Breast epithelium (tissue), 4 donors: ENCODE measurements at regions not wholly inside any gene's neighbourhood (a gene's known extent, or its start where the extent isn't known, plus 50 kb on each side); places are given as distances from the start of the nearest gene placed in this dataset.
"Not testable (repeated sequence)": the region's sequence is repeated elsewhere in the genome, so short reads cannot be mapped to it uniquely, and the experiment has no call there.

Source experiments
- DNase-seq, 2 donors: peaks; one replicate each; pipeline ENCODE4 v3.0.0-alpha.2; 2019; ENCODE audit warnings: low spot score in 2 of 2
- H3K27ac ChIP-seq, 2 donors: fragments of 200-600 bp; sonication (generic) in 1 of 2; one replicate each; pipeline ENCODE4 v1.5.1; 2016 to 2019; ENCODE audit warnings: mild to moderate bottlenecking in 1 of 2
- H3K27me3 ChIP-seq, 2 donors: fragments of 200-600 bp; sonication (generic) in 1 of 2; one replicate each; pipeline versions ENCODE4 v1.5.1 to v1.6.0; 2017 to 2019; ENCODE audit warnings: control low read depth in 1 of 2, mild to moderate bottlenecking in 1 of 2
- H3K36me3 ChIP-seq: fragments of 200-600 bp; one replicate; pipeline ENCODE4 v1.5.1; 2019
- H3K4me1 ChIP-seq, 2 donors: fragments of 200-600 bp; sonication (generic); one replicate each; pipeline ENCODE4 v1.5.1; 2016 to 2019; ENCODE audit warnings: control low read depth in 1 of 2
- H3K4me3 ChIP-seq, 3 donors: fragments of 200-600 bp; sonication (generic); 1 replicate in 2 of 3; 2 replicates in 1 of 3; pipeline ENCODE4 v1.5.1; 2016 to 2019; ENCODE audit warnings: mild to moderate bottlenecking in 3 of 3, moderate library complexity in 2 of 3
- H3K9me3 ChIP-seq, 2 donors: fragments of 200-600 bp; sonication (generic) in 1 of 2; one replicate each; pipeline ENCODE4 v1.5.1; 2016 to 2019; ENCODE audit warnings: control low read depth in 1 of 2
- CTCF ChIP-seq, 3 donors: fragments of 450-650 bp; IDR thresholded peaks; one replicate each; pipeline ENCODE4 v1.5.1; 2016 to 2017; ENCODE audit warnings: antibody characterized with exemption in 3 of 3, mild to moderate bottlenecking in 3 of 3, moderate library complexity in 3 of 3
- POLR2A ChIP-seq: fragments of 450-650 bp; IDR thresholded peaks from one replicate; pipeline ENCODE4 v1.6.1; 2016; ENCODE audit warnings: antibody characterized with exemption, mild to moderate bottlenecking, moderate library complexity
- POLR2AphosphoS5 ChIP-seq, 3 donors: sonication (generic); formaldehyde crosslinking; IDR thresholded peaks; one replicate each; pipeline ENCODE4 v1.6.1; 2017; ENCODE audit warnings: antibody characterized with exemption in 3 of 3
- intact Hi-C: fragments of 100-400 bp; cut with DNase I; formaldehyde crosslinking; loops from one replicate; pipeline ENCODE4 v1.15.1; 2023; ENCODE audit warnings: low total_unique reads

GRCh38 chr4:159594576-159594975, 491.7 kb downstream of the RAPGEF2 start:
- no peaks in the 10 kb centered on the region for H3K27me3 ChIP-seq
- no peak overlapping the region for H3K27ac ChIP-seq
- DNase-seq, result no peak
- H3K36me3 ChIP-seq, result no peaks in the 10 kb centered on the region
- no peaks in the 10 kb centered on the region for H3K9me3 ChIP-seq
- intact Hi-C loops, result no loop called here
- H3K4me1 ChIP-seq, result no peaks in the 10 kb centered on the region
- TF ChIP-seq POLR2AphosphoS5 (IDR thresholded peaks at IDR 0.05), result no peak
- no peak for TF ChIP-seq POLR2A
- no peak for TF ChIP-seq CTCF (IDR thresholded peaks at IDR 0.05)
- H3K4me3 ChIP-seq, result no peak overlapping the region

- H3K4me3 ChIP-seq, H3K27ac ChIP-seq, intact Hi-C loops, H3K4me1 ChIP-seq, H3K36me3 ChIP-seq, H3K9me3 ChIP-seq, DNase-seq, H3K27me3 ChIP-seq: not testable (repeated sequence)
These were observed 492.2 kb downstream of the RAPGEF2 start for GRCh38 chr4:159595101-159595500.

GRCh38 chr4:159598602-159599001, 495.7 kb downstream of the RAPGEF2 start:
- no peak overlapping the region for H3K4me3 ChIP-seq
- no peaks in the 10 kb centered on the region for H3K9me3 ChIP-seq
- DNase-seq, result no peak
- H3K4me1 ChIP-seq, result no peaks in the 10 kb centered on the region
- intact Hi-C loops, result no loop called here
- H3K27ac ChIP-seq, result no peak overlapping the region
- TF ChIP-seq POLR2AphosphoS5 (IDR thresholded peaks at IDR 0.05) (no peak), POLR2A (no peak), CTCF (IDR thresholded peaks at IDR 0.05) (no peak)
- no peaks in the 10 kb centered on the region for H3K36me3 ChIP-seq
- H3K27me3 ChIP-seq, result no peaks in the 10 kb centered on the region

GRCh38 chr4:159600061-159600460, 497.2 kb downstream of the RAPGEF2 start:
- TF ChIP-seq POLR2AphosphoS5 (IDR thresholded peaks at IDR 0.05) (no peak), POLR2A (no peak), CTCF (IDR thresholded peaks at IDR 0.05) (no peak)
- no peaks in the 10 kb centered on the region for H3K27me3 ChIP-seq
- intact Hi-C loops, result no loop called here

GRCh38 chr4:159604781-159605180, 501.9 kb downstream of the RAPGEF2 start:
- Histone ChIP-seq H3K27me3 (no peaks in the 10 kb centered on the region), H3K9me3 (no peaks in the 10 kb centered on the region), H3K36me3 (no peaks in the 10 kb centered on the region), H3K27ac (no peak overlapping the region), H3K4me1 (no peaks in the 10 kb centered on the region), H3K4me3 (no peak overlapping the region)
- TF ChIP-seq POLR2AphosphoS5 (IDR thresholded peaks at IDR 0.05), result no peak
- no peak for TF ChIP-seq CTCF (IDR thresholded peaks at IDR 0.05)
- no peak for TF ChIP-seq POLR2A
- intact Hi-C loops, result no loop called here
- DNase-seq, result no peak

More at GRCh38 chr4:159600061-159600460, 497.2 kb downstream of the RAPGEF2 start:
- H3K36me3 ChIP-seq, result no peaks in the 10 kb centered on the region
- H3K4me3 ChIP-seq, result no peak overlapping the region
- DNase-seq, result no peak
- H3K4me1 ChIP-seq, result no peaks in the 10 kb centered on the region
- H3K9me3 ChIP-seq, result no peaks in the 10 kb centered on the region
- H3K27ac ChIP-seq, result no peak overlapping the region

GRCh38 chr4:159606835-159607234, 504.0 kb downstream of the RAPGEF2 start:
- TF ChIP-seq CTCF (IDR thresholded peaks at IDR 0.05) (no peak), POLR2AphosphoS5 (IDR thresholded peaks at IDR 0.05) (no peak), POLR2A (no peak)
- H3K27ac ChIP-seq, result peak overlapping the region in 1 of 2 donors; percentile 17
- no peak for DNase-seq
- intact Hi-C loops, result no loop called here
- no peaks in the 10 kb centered on the region for H3K4me1 ChIP-seq
- H3K4me3 ChIP-seq, result no peak overlapping the region
- H3K9me3 ChIP-seq, result no peaks in the 10 kb centered on the region
- no peaks in the 10 kb centered on the region for H3K36me3 ChIP-seq
- H3K27me3 ChIP-seq, result no peaks in the 10 kb centered on the region
